Islet precursor cell (in vitro differentiated cells): ENCODE measurements at regions not wholly inside any gene's neighbourhood (a gene's known extent, or its start where the extent isn't known, plus 50 kb on each side); places are given as distances from the start of the nearest gene placed in this dataset.

Experiments used
- DNase-seq: peaks from one replicate; pipeline ENCODE4 v3.0.0-alpha.2; 2018

DNA sequence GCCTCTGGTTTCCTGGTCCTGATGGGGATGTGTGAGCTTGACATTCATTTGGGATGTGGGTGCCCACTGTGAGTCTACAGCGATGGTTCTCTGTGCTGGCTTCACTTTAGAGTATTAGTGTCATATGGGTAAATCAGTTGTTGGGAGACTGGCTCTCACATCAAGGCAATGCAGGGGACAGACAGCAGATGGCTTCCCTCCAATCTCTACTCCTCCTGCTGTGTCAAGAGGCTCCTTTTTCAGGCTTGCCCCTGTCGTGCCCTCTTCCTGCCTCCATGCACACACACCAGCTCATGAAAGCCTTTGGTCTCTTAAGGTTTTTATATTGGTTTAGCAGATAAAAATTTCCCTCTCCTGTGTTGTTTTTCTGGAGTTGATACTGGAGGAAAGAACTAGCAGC, 315.6 kb downstream of the RDH14 start:
- no peak for DNase-seq

DNA sequence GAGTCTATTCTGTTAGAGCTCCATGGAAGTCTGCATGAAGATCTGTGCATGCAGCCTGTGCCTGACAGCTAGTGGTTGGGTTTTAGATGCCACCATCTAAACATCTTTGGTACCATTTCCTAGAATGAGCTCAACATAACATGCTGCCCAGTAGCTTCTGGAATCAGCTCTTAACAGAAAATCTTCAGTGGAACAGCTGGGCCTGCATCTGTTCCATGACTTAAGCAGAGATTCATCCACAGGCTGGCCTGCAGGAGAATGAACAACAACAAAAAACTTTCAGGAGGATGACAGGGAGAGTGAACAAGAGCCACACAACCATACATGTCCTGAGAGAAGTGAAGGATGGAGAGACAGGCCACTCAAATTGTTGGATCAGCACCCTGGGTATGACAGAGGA, 316.6 kb downstream of the RDH14 start:
- DNase-seq, result no peak

DNA sequence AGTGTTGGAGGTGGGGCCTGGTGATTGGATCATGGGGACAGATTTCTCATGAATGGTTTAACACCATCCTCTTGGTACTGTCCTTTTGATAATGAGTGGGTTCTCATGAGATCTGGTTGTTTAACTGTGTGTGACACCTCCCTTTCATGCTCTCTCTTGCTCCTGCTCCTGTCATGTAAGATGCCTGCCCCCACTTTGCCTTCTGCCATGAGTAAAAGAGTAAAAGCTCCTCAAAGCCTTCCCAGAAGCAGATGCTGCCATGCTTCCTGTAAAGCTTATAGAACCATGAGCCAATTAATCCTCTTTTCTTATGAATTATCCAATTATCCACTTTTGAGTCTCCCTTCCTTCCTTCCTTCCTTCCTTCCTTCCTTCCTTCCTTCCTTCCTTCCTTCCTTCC, 317.7 kb downstream of the RDH14 start:
- DNase-seq, result no peak

DNA sequence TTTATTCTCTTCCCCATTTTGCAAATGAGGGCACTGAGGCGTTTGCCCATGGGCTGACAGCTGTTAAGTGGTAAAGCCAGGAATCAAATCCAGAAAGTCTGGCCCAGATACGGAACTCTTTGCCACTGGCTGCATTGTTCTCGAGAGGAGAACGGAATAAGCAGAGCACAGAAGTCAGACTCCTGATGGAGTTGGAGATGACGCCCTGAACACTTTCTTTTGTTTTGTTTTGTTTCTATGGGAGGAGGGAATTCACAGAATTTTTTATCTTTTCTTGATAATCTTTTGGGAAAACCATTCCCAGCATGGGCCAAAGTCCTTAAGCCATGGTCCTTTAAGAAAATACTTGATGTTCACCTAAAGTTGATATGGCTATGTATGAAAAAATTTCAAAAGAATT, 322.2 kb downstream of the RDH14 start:
- DNase-seq, result no peak

DNA sequence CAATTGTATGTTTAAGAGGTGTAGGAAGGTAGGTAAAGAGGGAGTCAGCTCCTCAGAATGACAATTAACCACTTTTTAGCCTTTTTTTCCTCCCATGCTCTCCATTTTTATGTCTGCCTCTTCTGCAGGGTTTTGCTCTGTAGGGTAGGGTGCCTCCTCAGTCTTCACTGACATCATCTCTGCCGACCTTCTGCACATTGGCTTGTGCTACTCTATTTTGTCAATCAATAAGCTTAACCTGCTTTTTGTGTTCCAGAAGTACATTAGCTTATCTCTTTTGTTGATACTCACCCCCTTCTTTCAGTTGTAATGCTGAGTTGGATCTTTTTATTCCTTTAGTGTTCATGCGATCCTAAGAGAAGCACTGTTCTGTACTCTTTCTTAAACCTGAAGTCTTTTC, 323.2 kb downstream of the RDH14 start:
- DNase-seq, result no peak

DNA sequence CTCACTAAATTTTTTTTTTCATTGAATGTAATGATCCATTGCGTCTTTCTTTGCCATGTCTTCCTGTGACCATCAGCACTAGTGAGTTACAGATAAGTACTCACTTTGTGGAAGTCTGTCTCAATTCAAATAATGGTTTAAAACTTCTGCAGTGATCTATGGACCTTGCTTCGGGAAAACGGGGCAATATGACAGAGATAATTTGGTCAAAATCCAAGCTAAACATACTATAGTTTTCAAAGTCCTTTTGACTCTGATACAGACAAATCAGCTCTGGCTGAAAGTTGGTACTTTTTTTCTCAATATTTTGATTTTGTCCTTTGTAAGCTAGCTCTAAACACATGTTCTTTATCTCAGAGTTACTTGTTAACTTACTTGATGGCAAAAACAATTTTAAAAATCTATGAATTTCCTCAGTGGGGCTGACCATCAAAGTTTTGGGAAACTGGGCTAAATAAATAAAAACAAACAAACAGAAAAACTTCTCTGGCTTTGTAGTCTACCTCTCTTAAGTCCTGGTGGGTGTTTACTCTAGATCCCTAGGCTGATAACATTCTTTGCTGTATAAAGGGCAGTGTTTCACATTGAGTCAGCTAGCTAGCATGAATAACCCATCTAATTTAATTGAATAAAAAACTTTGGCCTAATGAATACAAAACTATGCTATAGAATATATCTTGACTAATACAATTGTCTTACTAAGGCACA, 327.6 kb downstream of the RDH14 start:
- no peak for DNase-seq

DNA sequence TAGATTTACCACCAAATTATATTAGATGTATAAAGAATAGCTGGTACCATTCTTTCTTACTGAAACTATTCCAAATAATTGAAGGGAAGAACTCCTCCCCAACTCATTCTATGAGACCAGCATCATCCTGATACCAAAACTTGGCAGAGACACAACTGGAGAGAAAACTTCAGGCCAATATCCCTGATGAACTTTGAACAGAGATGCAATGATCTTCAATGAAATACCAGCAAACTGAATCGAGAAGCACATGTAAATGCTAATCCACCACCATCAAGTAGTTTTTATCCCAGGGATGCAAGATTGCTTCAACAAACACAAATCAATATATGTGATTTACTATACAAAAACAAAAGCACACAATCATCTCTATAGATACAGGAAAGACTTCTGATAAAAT, 329.8 kb downstream of the RDH14 start:
- no peak for DNase-seq

DNA sequence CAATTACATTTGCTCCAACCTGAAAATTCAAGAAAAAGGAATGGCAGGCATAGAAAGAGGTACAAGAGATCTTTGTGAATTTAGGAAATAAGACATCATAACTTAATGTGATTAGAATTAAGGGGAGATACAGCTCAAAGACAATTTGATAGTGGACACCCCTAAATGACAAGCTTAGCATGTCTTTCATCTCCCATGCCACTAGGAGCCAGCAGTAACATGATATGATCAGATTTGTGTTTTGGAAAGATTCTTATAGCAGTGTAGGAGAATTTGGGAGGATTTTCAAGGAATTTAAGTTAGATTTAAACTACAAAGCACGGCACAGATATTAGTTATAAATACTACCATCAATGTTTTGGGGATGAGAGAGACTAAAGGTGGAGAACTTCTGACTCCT, 340.8 kb downstream of the RDH14 start:
- no peak for DNase-seq

DNA sequence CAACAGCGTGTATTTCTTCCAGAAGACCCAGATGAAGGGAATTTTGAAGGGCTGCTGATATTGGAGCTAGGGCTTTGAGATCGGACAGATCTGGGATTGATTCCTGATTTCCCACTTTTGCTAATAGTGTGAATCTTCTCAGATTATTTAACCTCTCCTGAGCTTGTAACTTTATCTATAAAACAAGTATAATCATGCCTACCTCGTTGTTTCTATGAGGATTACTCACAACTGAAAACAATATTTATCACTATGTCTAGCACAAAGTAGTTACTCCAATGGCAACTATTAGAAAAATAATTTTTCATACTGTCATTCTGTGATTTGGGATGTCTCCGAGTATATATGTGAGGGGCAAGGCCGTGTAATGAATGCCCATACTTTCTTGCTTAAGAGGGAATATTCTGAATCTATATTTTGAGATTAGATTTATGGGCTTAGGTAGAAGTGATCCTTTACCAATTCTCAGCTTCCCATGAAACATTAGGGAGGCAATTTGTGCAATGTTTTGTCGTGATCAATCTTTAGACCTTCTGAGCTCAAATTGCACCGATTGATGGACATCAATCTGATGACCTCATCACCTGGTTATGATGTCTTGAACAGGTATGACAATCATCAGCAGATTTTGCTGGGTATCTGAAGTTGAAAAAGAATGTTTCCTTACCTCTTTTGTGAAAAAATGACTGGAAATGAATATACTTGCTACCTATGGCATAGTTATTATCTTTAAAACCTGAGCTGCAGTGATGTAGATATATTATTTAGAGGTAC, 339.9 kb downstream of the KCNS3 start:
- DNase-seq, result no peak

DNA sequence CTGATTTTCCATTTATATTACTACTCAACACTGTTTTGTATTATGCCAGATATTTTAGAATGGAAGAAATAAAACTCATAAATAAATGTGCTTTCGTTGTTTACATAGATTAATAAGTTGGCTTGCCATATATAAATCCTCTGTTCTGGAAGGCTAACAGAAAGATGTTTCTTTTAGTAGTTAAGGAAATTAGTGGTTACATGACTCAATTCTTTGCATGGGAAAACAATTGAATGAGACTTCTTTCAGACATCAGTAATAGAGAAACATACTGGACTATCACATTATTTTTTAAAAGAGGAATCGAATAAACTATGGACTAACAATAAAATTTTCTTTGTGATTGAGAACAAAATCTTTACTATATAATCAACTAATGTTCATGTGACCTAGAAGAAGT, 336.5 kb downstream of the KCNS3 start:
- no peak for DNase-seq

DNA sequence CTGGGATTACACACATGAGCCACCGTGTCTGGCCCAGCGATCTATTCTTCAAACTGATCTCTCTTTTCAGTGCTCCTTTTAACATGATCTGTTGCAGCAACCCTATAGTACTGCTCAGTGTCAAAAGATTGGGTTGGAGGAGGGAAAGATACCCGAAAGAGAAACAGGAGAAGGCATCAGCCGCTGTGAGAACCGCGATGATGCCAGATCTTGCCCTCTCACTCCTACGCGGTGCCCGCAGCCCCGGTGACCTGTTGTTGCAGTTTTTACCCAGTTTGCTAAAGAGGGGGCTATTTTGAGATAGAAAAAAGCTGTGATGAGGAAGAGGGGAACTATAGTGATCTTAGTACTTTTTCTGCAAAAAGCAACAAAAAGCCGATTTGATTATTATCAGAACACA, 335.5 kb downstream of the KCNS3 start:
- DNase-seq, result no peak

DNA sequence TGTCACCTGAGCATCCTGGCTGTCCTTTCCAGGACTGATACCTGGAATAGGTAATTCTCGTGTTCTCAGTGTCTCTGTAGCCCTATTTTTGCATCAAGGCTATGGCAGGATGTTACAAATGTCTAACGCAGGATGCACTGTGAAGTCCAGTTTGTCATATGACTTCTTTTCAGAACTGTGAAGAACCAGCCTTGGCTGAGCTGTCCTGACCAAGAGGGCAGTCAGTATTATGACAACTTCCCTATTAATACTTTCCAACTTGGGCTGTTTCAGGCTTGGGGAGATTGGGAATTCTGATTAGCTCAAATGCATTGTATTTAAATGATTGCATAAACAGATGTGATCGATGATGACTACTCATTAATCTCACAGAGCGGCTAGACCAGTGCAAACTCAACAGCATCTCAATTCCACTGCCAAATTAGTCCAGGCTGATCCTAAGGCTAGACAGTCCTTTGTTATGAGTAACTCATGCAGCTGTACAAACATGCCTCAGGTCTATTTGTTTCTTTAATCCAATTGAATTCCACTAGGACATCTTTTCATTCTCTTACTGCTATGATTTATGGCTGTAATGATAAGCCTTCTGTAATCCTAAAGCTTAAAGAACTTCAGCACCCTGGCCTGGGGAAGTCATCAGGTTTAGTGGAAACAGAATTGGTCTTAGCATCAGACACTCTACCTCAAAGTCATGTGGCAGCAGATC, 331.6 kb downstream of the KCNS3 start:
- DNase-seq, result no peak

DNA sequence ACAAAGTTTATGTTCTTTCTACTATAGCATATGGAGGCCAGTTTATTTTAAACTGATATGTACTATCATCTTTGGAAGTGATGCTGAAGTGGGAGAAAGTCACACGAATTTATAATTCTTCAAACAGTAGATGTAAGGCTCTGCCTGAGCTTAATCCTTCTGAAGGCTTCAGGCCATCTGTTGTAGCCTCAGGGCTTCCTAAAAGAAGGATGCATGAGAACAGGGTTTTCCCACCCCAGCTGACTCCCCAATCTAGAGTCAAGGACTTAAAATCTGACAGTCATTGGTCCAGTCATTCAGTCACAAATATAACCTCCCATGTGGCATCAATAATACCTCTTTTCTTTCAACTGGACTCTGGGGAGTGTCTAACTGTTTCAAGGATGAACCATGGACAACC, 330.5 kb downstream of the KCNS3 start:
- no peak for DNase-seq

DNA sequence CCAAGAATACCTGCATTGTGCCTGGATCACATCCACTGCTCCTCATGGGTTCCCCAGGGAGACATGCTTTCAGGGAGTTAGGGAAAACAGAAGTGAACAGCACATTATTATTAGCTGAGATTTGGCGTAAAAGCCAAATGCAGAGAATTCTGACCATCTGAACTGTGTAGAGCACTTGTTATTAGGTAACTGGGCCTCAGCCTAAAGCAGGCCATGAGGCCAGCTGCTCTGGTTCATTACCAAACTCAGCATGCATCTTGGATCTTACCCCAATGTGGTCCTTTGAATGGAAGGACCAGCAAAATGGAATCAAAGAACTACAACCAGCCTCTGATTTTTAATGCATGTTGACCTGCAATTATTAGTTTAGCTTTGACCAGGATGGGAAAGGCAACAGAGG, 322.3 kb downstream of the KCNS3 start:
- DNase-seq, result no peak

DNA sequence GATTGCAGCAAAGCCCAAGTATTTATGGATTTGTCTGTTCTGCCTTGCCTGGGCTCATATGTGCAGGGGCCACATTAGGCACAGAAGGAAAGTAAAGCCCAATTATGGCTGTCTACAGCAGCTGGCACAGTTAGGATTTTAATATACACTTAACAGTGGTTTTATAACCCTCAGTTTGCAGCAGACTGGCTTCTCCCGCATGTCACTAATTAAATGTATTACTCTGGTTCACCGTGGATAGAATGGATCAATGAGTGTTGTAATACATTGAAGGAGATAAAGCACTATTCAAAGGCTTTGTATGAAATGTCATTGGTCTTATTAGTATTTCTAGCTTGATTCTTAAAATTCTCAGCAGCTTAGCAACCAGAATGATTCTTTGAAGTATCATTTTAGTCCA, 320.2 kb downstream of the KCNS3 start:
- DNase-seq, result no peak

DNA sequence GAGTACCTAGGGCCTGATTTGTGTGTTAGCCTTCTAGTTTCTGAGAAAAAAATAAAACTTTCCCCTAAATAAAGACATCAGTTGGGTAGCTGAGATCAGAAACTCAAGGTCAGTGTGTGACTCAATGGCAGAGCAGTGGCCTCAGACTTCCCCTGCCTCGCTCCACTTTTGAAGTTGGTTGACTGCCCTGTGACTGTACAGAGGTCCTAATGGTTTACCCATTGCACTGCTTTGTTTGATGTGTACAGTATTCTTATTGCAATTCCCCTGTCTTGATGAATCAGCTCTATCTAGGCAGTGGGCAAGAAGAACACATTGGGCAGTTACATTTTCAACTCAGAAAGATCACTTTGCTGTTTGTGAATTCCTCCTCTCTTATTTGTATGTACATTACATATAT, 315.7 kb downstream of the KCNS3 start:
- no peak for DNase-seq

DNA sequence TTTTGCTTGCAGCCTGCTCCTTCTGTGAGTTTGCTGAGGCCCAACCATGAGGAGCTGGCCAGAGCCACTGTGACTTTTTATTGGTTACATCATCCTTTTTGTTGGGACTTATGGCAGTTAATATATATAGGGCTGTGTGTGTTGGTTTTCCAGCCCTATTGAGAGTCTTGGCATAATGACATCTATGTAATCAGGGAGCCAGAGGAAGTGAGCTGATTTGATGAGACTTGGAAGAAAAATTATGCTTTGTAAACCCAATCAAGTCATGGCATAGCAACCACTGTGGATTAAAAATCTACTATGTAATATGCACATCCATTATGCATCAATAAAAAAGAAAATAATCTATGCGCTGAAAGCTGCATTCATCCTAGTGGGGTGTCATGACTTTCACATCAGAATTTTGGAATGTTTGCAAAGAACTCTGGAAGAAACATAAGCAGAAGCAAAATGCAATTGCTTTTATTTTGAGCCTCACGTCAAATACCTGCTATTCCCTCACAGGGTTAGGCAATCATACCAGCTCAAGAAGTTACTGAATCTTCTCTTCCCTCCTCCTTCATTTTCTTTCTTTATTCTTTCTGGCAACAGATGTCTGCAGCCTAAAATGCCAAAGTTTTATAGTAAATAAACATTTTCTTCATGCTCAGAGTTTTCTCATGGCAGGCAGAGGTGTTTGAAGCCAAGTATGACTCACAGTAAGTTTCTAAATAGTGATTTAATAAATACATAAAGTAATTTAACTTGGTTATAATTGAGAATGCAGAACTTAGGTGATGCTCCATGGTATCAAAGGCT, 308.5 kb downstream of the KCNS3 start:
- DNase-seq, result no peak

DNA sequence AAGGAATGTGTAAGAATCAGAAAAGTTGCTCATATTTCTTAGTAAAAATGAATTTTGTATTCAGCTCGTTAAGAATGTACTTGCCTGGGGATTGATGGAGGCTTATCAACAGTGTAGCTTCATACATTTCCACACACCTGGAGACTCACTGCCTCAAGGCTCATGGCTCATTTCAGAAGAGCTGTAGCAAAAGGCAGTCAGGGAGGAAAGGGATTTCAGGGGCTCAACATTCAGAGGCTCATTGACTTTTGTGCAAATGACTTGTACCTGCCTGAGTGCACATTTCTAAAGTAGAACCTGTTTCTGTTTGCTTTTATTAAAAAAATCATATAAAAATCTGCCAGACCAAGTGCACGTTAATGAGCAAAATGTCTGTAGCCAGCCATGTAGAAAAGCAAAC, 304.4 kb downstream of the KCNS3 start:
- no peak for DNase-seq

DNA sequence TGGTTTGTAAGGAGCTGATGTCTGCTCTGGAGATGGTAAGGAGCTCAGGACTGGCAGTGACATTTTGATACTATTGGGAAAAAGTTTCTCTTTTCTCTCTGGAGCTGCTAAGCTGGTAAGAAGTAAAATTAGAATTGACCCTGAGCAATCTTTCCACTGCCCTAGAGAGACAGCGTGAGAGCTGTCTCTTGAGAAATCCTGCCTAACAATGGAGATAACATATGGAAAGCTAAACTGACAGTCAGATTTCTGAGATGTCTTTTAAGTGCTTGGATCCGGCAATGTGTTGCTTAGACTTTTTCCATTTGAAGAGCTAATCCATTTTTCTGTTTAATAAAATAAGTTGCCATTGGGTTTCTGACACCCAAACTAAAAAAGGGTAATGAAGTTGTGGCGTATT, 302.4 kb downstream of the KCNS3 start:
- no peak for DNase-seq

DNA sequence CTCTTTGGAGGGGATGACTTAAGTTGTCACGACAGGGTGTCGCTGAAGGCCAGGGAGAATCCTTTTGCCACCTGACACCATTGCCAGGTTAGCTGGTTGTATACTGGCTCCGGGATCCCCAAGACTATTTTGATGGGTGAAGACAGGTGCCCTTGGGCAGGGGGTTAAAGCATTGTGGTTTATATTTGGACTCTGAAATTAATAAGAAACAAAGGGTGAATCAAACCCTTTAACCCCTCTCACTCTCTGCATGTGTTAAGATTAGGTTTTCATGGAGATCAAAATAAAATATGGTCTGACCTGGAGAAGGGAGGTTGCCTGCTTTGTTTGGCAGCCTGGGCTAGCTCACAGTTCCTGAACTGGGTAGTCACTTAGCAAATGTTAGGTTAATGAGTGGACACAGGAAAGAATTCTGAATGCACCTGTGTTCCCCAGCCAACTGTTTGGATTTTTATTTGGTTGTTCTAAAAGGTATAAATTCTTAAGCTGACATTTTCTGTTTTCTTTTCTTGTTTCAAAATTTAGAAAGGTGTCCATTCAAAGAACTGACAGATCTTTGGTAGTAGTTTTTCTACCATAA, 301.7 kb downstream of the KCNS3 start:
- DNase-seq, result no peak

DNA sequence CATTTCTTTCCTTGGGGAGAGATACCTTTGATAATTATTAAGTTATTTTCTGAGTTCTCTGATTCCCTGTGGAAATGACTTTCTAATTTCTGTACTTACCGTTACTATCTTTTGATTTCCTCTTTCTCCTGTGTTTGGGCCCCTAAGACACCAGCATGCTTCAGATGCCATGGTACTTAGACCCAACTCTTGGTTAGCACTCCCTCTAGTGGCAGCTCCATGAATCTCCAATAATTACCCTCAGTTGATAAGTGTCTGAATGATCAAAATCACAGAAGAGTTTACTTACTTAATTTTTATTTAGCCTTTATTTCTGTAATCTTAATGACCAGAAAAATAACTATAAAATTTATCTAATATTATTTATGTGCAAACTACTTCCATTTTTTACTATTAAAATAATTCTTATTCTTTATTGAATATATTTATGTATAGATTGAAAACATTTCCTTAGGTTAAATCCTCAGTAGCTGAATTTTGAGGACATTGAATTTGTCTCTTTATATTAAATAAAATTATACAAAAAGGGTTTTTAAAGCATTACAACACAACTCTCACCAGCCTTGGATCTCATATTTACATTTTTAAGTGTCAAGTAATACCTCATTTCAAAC, 300.4 kb downstream of the KCNS3 start:
- no peak for DNase-seq

DNA sequence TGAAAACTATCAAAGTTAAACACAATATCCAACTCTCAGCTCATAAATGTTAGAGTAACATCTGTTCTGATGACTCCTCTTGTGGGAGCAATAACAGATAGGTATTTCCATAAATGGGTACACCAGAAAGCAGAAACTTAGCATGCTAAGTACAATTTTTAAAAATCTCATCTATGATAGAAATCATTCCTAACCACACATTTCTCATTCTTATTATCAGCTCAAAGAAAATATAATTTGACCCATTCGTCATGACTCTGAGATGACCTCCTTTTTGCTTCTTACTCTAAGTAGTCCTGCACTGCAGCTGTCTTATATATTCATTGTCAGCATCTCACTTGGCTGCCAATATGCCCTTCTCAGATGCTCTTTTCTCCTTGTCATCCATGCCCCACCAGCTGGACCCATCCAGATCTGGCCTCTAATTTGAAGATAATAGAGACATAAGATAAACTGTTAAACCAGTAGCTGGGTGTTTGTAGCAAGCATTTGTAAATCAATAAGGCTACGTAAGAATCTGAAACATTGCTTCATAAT, 298.3 kb downstream of the KCNS3 start:
- DNase-seq, result no peak
